Stimulated activated naive B cell treated with anti-CD40 and anti-IgM and Interleukin-4, amounts not matched to agents 10 μg/mL and 1 μg/mL and 100 μg/mL, for 72 hours (primary cell): ENCODE measurements at regions not wholly inside any gene's neighbourhood (a gene's known extent, or its start where the extent isn't known, plus 50 kb on each side); places are given as distances from the start of the nearest gene placed in this dataset.

Experiments used
- ATAC-seq, 2 donors: fragments of 150-1000 bp; cut with Tn5 transposase; replicated peaks; 2 replicates each; pipeline ENCODE4 v1.10.0; 2021; ENCODE audit warnings: moderate library complexity in 1 of 2
- DNase-seq: peaks from one replicate; pipeline ENCODE4 v3.0.0; 2021
- H3K27ac Mint-ChIP-seq: one replicate; pipeline ENCODE4 v1.8.0; 2022; ENCODE audit warnings: mild to moderate bottlenecking, mixed read lengths
- H3K27me3 Mint-ChIP-seq, 2 donors: one replicate each; pipeline ENCODE4 v1.8.0; 2022; ENCODE audit warnings: mixed read lengths in 2 of 2
- H3K36me3 Mint-ChIP-seq, 2 donors: one replicate each; pipeline ENCODE4 v1.8.0; 2022; ENCODE audit warnings: mixed read lengths in 2 of 2, mild to moderate bottlenecking in 1 of 2
- H3K4me1 Mint-ChIP-seq, 2 donors: one replicate each; pipeline ENCODE4 v1.8.0; 2022; ENCODE audit warnings: mixed read lengths in 2 of 2, mild to moderate bottlenecking in 1 of 2
- H3K4me3 Mint-ChIP-seq, 2 donors: one replicate each; pipeline ENCODE4 v1.8.0; 2022; ENCODE audit warnings: mild to moderate bottlenecking in 2 of 2, mixed read lengths in 2 of 2, moderate library complexity in 1 of 2
- H3K9me3 Mint-ChIP-seq, 2 donors: one replicate each; pipeline ENCODE4 v1.8.0; 2022; ENCODE audit warnings: mixed read lengths in 2 of 2, mild to moderate bottlenecking in 1 of 2

DNA sequence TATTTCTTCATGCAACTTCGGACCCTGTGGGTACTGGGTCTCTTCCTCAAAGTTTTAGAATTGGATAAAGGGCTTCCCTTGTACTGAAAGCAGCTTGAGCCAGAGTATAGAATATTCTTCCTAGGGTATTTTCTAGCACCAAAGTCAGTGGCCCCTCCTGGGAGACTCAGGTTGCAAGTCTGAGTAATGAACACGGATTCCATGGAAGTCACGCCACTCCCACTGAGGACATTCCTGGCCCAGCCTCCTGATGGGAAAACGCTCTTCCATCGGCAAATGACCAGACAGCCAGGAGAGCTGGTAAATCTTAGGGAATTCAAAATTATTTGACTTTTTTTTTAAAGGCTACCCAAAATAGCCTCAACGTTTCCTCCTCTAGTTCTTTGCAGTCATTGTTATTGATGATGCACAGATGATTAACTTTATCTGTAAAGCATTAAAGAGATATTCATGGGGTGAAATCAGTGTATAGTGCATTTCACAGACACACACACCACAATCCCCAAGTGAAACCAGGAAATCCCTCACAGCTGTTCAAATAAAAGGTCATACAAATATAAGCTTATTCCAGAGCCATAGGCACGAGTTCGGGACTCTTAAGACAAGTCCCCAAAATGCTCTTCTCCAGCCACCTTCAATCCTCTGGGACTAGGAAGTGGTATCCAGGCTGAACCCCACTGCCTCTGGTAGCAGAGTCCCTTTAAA lies 248.8 kb downstream of the SOD2 start:
- ATAC-seq (no peak), DNase-seq (no peak)
- Mint-ChIP-seq H3K27me3 (peaks cover 26 to 37% of the 10 kb centered on the region in 2 donors), H3K4me3 (no peak overlapping the region), H3K4me1 (no peaks in the 10 kb centered on the region), H3K9me3 (no peaks in the 10 kb centered on the region), H3K36me3 (no peaks in the 10 kb centered on the region), H3K27ac (no peak overlapping the region)

DNA sequence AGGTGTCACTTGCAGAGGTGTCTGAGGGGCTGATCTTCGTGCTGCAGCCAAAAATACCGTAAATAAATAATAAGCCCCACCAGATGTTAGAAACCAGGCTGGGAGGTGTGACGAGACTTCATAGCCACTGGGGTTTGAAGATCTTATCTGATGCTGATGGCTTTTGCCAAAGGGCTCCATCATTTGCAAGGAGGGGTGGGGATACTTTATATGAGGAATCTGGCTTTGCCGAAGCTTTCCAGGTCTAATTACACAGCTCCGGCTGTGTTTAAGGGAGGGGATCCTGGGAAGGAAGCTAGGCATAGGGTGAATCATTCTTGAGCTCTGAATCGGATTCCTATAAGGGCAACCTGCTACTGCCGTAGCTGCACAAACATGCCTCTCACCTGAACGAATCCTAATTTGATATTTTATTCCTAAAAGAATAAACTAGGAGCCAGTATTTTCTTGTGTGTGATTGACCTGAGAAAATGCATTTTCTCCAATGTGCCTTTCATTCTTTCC lies 249.6 kb downstream of the SOD2 start:
- H3K27ac Mint-ChIP-seq, result no peak overlapping the region
- H3K9me3 Mint-ChIP-seq, result no peaks in the 10 kb centered on the region
- no peak for DNase-seq
- no peak overlapping the region for H3K4me3 Mint-ChIP-seq
- H3K27me3 Mint-ChIP-seq, result peaks cover 26 to 36% of the 10 kb centered on the region in 2 donors
- no peaks in the 10 kb centered on the region for H3K4me1 Mint-ChIP-seq
- ATAC-seq, result no peak
- no peaks in the 10 kb centered on the region for H3K36me3 Mint-ChIP-seq

DNA sequence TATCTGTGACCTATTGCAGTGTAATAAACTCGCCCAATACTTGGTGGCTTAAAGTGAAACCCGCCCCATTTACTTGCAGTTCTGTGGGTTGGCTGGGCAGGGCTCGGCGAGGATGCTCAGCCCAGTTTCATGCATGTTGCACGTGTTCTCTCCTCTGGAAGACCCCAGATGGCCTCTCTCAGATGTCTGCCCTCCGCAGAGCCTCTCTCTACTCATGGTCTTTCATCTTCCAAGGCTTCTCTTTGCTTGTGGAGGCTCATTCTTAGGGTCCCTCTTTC lies 251.4 kb downstream of the SOD2 start:
- ATAC-seq (no peak), DNase-seq (no peak)
- Mint-ChIP-seq H3K4me3 (no peak overlapping the region), H3K36me3 (no peaks in the 10 kb centered on the region), H3K27ac (no peak overlapping the region), H3K9me3 (no peaks in the 10 kb centered on the region), H3K27me3 (peaks cover 13 to 22% of the 10 kb centered on the region in 2 donors), H3K4me1 (no peaks in the 10 kb centered on the region)

DNA sequence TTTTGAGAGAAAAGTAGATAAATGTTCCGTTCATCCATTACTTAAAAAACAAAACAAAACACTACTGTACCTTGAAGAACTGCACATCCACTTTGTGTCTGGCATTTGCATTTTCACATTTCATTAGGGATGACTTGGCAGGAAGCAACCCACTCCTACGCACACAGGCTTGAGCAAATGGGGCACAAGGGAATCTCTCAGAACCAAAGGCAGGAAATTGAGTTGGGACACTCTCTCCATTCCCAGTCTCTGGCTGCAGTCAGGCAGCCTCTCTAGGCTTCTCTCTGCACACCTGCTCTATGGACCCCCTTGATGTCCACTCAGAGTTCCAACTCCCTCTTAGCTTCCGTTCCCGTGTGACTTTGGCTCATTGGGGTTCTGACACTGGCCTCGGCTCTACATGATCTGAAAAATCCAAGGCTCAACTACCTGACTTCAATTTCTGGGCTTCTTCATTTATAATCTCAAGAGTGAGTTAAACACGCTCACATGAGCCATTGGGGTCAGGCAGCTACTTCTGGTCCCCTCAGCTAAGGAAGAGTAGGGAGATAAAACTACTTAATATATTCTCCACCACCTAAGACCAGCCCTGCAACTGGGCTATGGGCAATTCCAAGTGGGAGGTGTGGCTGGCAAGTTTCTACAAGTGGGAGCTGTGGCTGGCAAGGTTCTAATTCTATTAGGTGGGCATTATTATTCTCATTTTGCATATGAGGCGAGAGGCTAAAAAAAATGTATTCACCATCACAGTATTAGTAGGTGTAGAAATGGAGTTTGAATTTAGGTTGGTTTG lies 251.9 kb downstream of the SOD2 start:
- peaks cover 9 to 21% of the 10 kb centered on the region in 2 donors for H3K27me3 Mint-ChIP-seq
- H3K27ac Mint-ChIP-seq, result no peak overlapping the region
- H3K4me1 Mint-ChIP-seq, result no peaks in the 10 kb centered on the region
- H3K4me3 Mint-ChIP-seq, result no peak overlapping the region
- no peaks in the 10 kb centered on the region for H3K36me3 Mint-ChIP-seq
- H3K9me3 Mint-ChIP-seq, result no peaks in the 10 kb centered on the region
- ATAC-seq (no peak), DNase-seq (no peak)

DNA sequence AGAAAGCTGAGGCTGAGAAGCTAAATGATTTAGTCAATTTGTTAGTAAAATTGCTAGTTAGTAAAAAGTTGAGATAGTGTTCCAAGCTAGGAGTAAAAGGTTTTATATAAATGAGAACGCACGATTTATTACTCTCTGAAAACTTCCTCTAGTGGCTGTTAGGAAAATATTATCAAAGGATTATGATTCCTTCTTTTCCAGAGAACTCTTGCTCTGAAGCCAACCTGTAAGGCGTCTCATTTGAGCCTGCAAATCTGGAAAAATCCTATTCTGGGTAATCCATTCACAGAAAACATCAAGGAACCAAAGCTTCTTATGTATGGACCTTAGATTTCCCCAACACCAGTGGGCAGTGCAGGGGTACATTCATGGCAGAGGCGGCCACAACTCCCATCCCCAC lies 252.7 kb downstream of the SOD2 start:
- ATAC-seq, result no peak
- no peak for DNase-seq

DNA sequence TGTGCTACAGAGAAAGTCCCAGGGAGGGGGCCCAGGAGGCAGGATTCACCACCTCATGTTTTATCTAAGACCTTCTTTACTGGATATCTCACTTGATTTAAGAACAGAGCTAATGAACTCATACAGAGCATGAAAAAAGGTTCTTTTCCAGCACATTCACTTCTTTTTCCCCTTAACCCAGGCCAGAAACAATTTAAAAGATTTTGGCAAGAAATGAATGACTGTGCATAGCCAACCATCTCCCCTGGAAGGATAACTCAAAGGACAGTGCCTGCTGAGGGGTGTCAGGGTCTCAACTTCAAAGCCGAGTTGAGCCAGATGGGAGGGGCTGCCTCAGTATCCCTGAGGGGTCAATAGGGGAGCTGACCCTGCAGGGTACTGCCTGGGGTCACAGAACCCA lies 253.4 kb downstream of the SOD2 start:
- H3K4me3 Mint-ChIP-seq, result no peak overlapping the region
- peaks cover 0 to 4% of the 10 kb centered on the region in 2 donors for H3K36me3 Mint-ChIP-seq
- ATAC-seq (no peak), DNase-seq (no peak)
- H3K9me3 Mint-ChIP-seq, result peaks cover 2 to 5% of the 10 kb centered on the region in 2 donors
- H3K27ac Mint-ChIP-seq, result no peak overlapping the region
- H3K27me3 Mint-ChIP-seq, result peaks cover 14 to 21% of the 10 kb centered on the region in 2 donors
- H3K4me1 Mint-ChIP-seq, result no peaks in the 10 kb centered on the region

More for the DNA sequence above, 252.7 kb downstream of the SOD2 start:
- no peak overlapping the region for H3K4me3 Mint-ChIP-seq
- H3K27me3 Mint-ChIP-seq, result peaks cover 14 to 21% of the 10 kb centered on the region in 2 donors
- no peaks in the 10 kb centered on the region for H3K4me1 Mint-ChIP-seq
- H3K27ac Mint-ChIP-seq, result no peak overlapping the region
- H3K36me3 Mint-ChIP-seq, result no peaks in the 10 kb centered on the region
- H3K9me3 Mint-ChIP-seq, result no peaks in the 10 kb centered on the region

DNA sequence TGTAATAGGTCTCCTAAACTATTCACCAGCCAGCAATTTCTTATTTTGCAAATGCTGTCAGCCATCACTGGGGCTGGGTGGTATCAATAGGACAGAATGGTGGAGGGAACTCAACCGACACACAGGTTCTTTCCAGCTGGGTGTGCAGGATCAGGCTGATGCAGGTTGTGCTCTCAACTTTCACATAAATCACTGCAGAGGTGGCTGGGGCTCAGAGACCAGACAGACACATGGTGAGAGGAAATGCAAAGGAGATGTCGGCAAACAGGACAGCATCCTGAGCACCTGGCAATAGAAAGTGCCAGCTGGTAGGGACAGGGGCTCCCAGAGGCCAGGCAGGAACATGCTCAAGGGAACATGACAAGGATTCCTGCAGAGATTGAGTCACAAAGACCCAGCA lies 254.9 kb downstream of the SOD2 start:
- ATAC-seq (no peak), DNase-seq (no peak)
- peaks cover 7 to 14% of the 10 kb centered on the region in 2 donors for H3K9me3 Mint-ChIP-seq
- peaks cover 0 to 4% of the 10 kb centered on the region in 2 donors for H3K36me3 Mint-ChIP-seq
- no peak overlapping the region for H3K4me3 Mint-ChIP-seq
- H3K4me1 Mint-ChIP-seq, result no peaks in the 10 kb centered on the region
- no peak overlapping the region for H3K27ac Mint-ChIP-seq
- peaks cover 10 to 15% of the 10 kb centered on the region in 2 donors for H3K27me3 Mint-ChIP-seq

DNA sequence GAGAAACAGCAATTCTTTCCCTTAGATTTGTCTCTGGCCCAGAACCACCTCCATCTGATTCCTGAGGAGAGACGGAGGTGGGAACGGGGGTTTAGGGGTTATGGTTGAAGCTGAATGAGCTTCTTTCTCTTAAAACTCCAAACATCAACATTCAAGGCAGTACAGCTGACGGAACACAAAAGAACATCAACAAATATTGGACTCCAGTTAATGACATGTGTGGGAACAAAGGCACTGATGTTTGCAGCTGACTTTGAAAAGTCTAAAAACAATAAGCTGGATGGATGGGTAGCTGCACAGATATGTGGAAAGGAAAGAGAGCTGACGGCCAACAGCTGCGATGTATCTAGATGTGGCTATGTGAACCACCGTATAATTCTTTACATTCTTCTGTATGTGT lies 256.5 kb downstream of the SOD2 start:
- Mint-ChIP-seq H3K4me1 (no peaks in the 10 kb centered on the region), H3K4me3 (no peak overlapping the region), H3K27ac (no peak overlapping the region), H3K27me3 (peaks cover 6 to 11% of the 10 kb centered on the region in 2 donors), H3K36me3 (peaks cover 0 to 4% of the 10 kb centered on the region in 2 donors), H3K9me3 (peaks cover 7 to 18% of the 10 kb centered on the region in 2 donors)
- no peak for DNase-seq
- ATAC-seq, result no peak

DNA sequence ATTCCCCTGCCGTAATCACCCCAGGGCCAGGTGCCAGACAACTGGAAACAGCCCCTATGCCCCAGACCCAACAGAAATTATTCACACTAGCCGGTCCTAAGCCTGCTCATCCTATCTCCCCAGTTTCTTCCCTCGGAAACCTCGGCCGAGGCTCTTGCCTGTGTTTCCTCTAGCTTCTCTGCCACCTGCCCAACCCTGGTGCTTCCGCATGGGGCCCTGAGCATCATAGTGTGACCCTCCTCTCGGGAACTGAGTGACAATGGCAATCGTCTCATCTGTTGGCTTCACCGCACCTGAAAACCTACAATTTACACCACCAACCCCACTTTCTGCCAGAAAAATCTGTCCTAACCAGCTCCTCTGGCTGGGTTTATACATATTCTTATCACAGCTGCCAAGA lies 257.3 kb downstream of the SOD2 start:
- ATAC-seq (no peak), DNase-seq (no peak)
- Mint-ChIP-seq H3K4me3 (no peak overlapping the region), H3K27ac (no peak overlapping the region), H3K9me3 (peaks cover 7 to 18% of the 10 kb centered on the region in 2 donors), H3K36me3 (peaks cover 0 to 4% of the 10 kb centered on the region in 2 donors), H3K4me1 (no peaks in the 10 kb centered on the region), H3K27me3 (peaks cover 6 to 11% of the 10 kb centered on the region in 2 donors)

DNA sequence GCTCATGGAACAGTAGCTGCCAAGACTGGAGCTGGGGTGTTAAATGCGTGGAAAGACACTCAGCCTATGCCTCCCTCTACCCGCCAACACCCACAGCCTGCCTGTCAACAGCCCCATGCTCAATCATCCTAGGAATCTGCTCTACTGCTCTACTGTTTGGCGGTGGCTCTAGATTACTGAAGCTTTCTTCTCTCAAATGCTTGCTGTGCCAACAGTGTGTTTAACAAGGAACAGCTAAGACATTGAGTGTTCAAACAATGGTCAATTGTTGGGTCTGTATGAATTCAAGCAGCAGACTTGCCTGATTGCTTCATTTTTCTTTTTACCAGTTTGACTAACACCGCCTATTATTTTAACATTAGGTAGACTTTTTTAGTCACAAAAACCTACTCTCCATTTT lies 258.6 kb downstream of the SOD2 start:
- H3K4me1 Mint-ChIP-seq, result no peaks in the 10 kb centered on the region
- DNase-seq (no peak), ATAC-seq (no peak)
- H3K27ac Mint-ChIP-seq, result no peak overlapping the region
- peaks cover 0 to 4% of the 10 kb centered on the region in 2 donors for H3K36me3 Mint-ChIP-seq
- peaks cover 6 to 11% of the 10 kb centered on the region in 2 donors for H3K27me3 Mint-ChIP-seq
- peaks cover 7 to 18% of the 10 kb centered on the region in 2 donors for H3K9me3 Mint-ChIP-seq
- H3K4me3 Mint-ChIP-seq, result no peak overlapping the region

DNA sequence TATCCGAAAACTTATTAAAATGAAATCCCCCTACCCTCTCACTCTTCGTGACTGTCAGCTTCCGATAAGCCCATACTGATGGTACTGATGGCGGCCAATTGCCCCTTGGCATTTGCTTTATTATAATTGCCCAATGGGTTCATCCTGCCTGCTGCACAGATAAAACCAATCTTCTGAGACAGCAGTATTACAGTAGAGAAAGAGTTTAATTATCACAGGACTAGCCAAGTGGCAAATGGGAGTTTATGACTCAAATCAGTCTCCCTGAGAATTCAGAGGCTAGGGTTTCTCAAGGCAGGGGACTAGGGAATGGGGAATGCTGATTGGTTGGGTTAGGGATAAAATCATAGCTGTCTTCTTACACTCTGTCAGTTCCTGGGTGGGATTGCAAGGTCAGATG lies 259.5 kb downstream of the SOD2 start:
- H3K9me3 Mint-ChIP-seq, result peaks cover 7 to 18% of the 10 kb centered on the region in 2 donors
- no peaks in the 10 kb centered on the region for H3K4me1 Mint-ChIP-seq
- no peak overlapping the region for H3K27ac Mint-ChIP-seq
- ATAC-seq (no peak), DNase-seq (no peak)
- no peak overlapping the region for H3K4me3 Mint-ChIP-seq
- peaks cover 6 to 11% of the 10 kb centered on the region in 2 donors for H3K27me3 Mint-ChIP-seq
- peaks cover 0 to 4% of the 10 kb centered on the region in 2 donors for H3K36me3 Mint-ChIP-seq

DNA sequence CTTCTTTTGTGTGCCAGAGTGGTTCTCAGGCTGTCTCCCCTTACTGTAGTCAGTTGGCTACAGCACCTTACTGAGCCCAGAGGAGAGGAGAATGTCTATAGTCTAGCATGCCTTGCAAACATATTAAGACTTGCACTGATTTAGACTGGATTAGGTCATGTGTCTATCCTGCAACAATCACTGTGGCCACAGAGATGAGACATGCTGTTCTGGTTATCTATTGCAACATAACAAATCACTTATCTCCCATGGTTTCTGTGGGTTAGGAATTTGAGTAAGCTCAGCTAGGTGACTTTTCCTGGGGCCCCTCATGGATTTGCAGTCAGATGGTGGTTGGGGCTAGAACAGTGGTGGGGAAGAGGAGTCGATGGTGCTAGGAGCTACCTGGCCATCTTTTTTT lies 261.3 kb downstream of the SOD2 start:
- Mint-ChIP-seq H3K27ac (no peak overlapping the region), H3K4me3 (no peak overlapping the region), H3K27me3 (peaks cover 6 to 9% of the 10 kb centered on the region in 2 donors), H3K4me1 (no peaks in the 10 kb centered on the region), H3K9me3 (peaks cover 11 to 18% of the 10 kb centered on the region in 2 donors), H3K36me3 (peaks cover 0 to 4% of the 10 kb centered on the region in 2 donors)
- DNase-seq (no peak), ATAC-seq (no peak)

DNA sequence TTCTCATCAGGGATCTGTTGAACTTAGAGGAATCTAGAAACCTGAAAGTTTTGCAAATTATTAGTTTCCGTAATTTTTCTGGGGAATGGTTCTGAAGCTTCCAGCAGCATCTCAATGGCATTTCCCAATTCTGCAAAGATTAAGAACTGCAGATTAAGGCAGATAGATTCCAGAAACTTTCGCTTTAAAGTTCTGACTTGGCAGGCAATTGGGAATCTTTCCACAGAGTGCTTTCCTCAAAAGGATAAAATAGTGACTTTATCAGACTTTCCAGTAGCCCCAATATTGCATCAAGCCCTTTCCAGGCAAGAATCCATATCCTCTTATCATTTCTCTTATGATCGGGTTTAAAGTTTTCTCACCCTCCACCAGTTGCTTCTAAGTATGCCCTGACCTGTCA lies 261.1 kb downstream of the FNDC1 start:
- Mint-ChIP-seq H3K4me1 (no peaks in the 10 kb centered on the region), H3K9me3 (peaks cover 11 to 18% of the 10 kb centered on the region in 2 donors)
- ATAC-seq, result no peak

DNA sequence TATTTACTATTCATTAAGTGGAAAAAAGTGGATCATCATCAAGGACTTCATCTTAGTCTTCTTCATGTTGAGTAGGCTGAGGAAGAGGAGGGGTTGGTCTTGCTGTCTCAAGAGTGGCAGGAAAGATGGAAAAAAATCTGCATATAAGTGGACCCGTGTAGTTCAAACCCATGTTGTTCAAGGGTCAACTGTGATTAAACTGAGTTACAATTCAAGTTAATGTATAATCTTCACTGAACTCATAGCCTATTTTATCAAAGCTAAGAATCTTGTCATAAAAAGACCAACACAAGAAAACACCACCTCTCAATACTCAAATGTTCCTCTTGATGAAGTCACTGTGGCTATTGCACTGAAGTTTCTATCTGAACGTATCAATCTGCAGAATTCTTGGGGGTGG lies 260.2 kb downstream of the FNDC1 start:
- no peak for DNase-seq
- Mint-ChIP-seq H3K27me3 (peaks cover 0 to 6% of the 10 kb centered on the region in 2 donors), H3K27ac (no peak overlapping the region), H3K4me3 (no peak overlapping the region), H3K4me1 (no peaks in the 10 kb centered on the region), H3K9me3 (peaks cover 10 to 11% of the 10 kb centered on the region in 2 donors), H3K36me3 (no peaks in the 10 kb centered on the region)
- ATAC-seq, result no peak

More for the DNA sequence above, 261.1 kb downstream of the FNDC1 start:
- Mint-ChIP-seq H3K27me3 (peaks cover 0 to 6% of the 10 kb centered on the region in 2 donors), H3K27ac (no peak overlapping the region), H3K36me3 (peaks cover 0 to 4% of the 10 kb centered on the region in 2 donors), H3K4me3 (no peak overlapping the region)
- DNase-seq, result no peak

DNA sequence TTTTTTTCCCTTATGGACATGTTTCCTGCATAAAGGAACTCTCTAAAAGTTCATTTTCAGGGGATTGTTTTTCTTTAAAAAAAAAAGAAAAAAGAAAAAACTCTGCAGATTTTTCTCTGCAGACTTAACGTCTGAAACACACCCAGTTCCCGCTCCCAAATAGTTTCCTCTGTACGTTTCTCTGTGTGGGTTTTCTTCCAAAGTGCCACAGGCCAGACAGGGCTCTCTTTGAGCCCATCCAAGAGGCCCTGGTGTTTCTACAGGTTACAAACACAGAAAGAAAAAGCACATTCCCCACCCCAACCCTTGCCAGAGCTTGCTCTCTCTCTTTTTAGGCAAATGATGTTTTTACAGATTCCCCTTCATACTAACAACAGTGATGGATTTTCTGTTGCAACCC lies 258.6 kb downstream of the FNDC1 start:
- Mint-ChIP-seq H3K4me1 (no peaks in the 10 kb centered on the region), H3K9me3 (peaks cover 2 to 5% of the 10 kb centered on the region in 2 donors), H3K27ac (no peak overlapping the region), H3K36me3 (no peaks in the 10 kb centered on the region), H3K4me3 (no peak overlapping the region), H3K27me3 (peaks cover 2 to 10% of the 10 kb centered on the region in 2 donors)
- no peak for ATAC-seq
- DNase-seq, result no peak
